HepG2 (cell line): ENCODE measurements at regions not wholly inside any gene's neighbourhood (a gene's known extent, or its start where the extent isn't known, plus 50 kb on each side); places are given as distances from the start of the nearest gene placed in this dataset.

ENCODE experiments used
- ATAC-seq: fragments of 200-7000 bp; cut with Tn5 transposase; 3 replicates; pipeline ENCODE4 v1.9.1; 2020; ENCODE audit warnings: mild to moderate bottlenecking, moderate library complexity
- BruUV-seq: library from RNA; stranded (reverse); fragments of 400-500 nt; replicated peaks from 2 replicates; lab custom pipeline; 2021; lab: Mats Ljungman, UMichigan
- CTCF ChIA-PET: fragments of 300-600 bp; formaldehyde crosslinking; extraction: SDS; loops from one replicate; lab custom pipeline; 2021; ENCODE audit warnings: low total read pairs, inconsistent platforms, low intra/inter-chr PET ratio; lab: Yijun Ruan, JAX
- POLR2A ChIA-PET: fragments of 350-600 bp; sonication (Branson Sonifier 250); formaldehyde crosslinking; loops from one replicate; lab custom pipeline; 2020; ENCODE audit warnings: antibody characterized with exemption, inconsistent platforms; lab: Yijun Ruan, JAX
- DNase-seq: peaks from one replicate; pipeline ENCODE4 v3.0.0-alpha.2; 2015; ENCODE audit warnings: low spot score
- FAIRE-seq: peaks from 3 replicates; lab custom pipeline; 2011; peaks lifted over from hg19 to GRCh38; lab: Jason Lieb, UNC
- H2AFZ ChIP-seq: one replicate; pipeline ENCODE4 v1.6.1; 2011; ENCODE audit warnings: low read length, inconsistent platforms
- H3K27ac ChIP-seq: fragments of 300-600 bp; 3 replicates; pipeline ENCODE4 v1.8.0; 2011; ENCODE audit warnings: mixed run types, mild to moderate bottlenecking, mixed read lengths, low read length, inconsistent platforms; ENCODE audit not compliant: insufficient read depth; ENCODE audit errors: extremely low read length
- H3K27me3 ChIP-seq, 2 experiments: fragments of 200-600 bp in 1 of 2; 2 replicates in 1 of 2; 3 replicates in 1 of 2; pipeline versions ENCODE4 v1.6.0 to v1.8.0; 2011; ENCODE audit warnings: low read length in 2 of 2, mild to moderate bottlenecking in 2 of 2, moderate library complexity in 2 of 2, inconsistent platforms in 1 of 2; ENCODE audit not compliant: insufficient read depth in 2 of 2, control insufficient read depth in 1 of 2
- H3K36me3 ChIP-seq, 2 experiments: fragments of 200-600 bp in 1 of 2; replicated peaks in 1 of 2; 2 replicates in 1 of 2; 3 replicates in 1 of 2; pipeline versions ENCODE4 v1.5.1 to v1.8.0; 2011; ENCODE audit warnings: low read length in 2 of 2, inconsistent platforms in 1 of 2; ENCODE audit not compliant: insufficient read depth in 2 of 2, control insufficient read depth in 1 of 2
- H3K4me1 ChIP-seq: 2 replicates; pipeline ENCODE4 v1.5.1; 2012; ENCODE audit warnings: low read length, inconsistent platforms; ENCODE audit not compliant: insufficient read depth
- H3K4me2 ChIP-seq: 2 replicates; pipeline ENCODE4 v1.6.0; 2011; ENCODE audit warnings: low read depth, low read length, inconsistent platforms
- H3K4me3 ChIP-seq, 3 experiments: fragments of 200-600 bp in 1 of 3; sonication (generic), shearing (Covaris generic) in 1 of 3; replicated peaks in 1 of 3; 2 replicates each; pipeline ENCODE4 v1.5.1; 2011 to 2016; ENCODE audit warnings: low read length in 3 of 3, inconsistent platforms in 2 of 3, low read depth in 2 of 3, mild to moderate bottlenecking in 2 of 3, control low read depth in 1 of 3, mixed read lengths in 1 of 3; ENCODE audit not compliant: insufficient read depth in 1 of 3
- H3K79me2 ChIP-seq: one replicate; pipeline ENCODE4 v1.6.1; 2011; ENCODE audit warnings: low read length, inconsistent platforms; ENCODE audit not compliant: insufficient read depth
- H3K9ac ChIP-seq: 2 replicates; pipeline ENCODE4 v1.6.0; 2011; ENCODE audit warnings: mild to moderate bottlenecking, low read depth, low read length, inconsistent platforms; ENCODE audit not compliant: insufficient read depth
- H3K9me3 ChIP-seq: 2 replicates; pipeline ENCODE4 v1.5.1; 2012; ENCODE audit warnings: mild to moderate bottlenecking, low read length
- H4K20me1 ChIP-seq: 2 replicates; pipeline ENCODE4 v1.6.0; 2011; ENCODE audit warnings: inconsistent platforms, mild to moderate bottlenecking, low read length, moderate library complexity; ENCODE audit not compliant: insufficient read depth
- CBX5 ChIP-seq: sonication (generic); formaldehyde crosslinking; IDR thresholded peaks from 2 replicates; pipeline ENCODE4 v1.4.0; 2020; ENCODE audit warnings: missing genetic modification reagents, borderline replicate concordance
- GTF3A ChIP-seq: sonication (generic); formaldehyde crosslinking; conservative IDR thresholded peaks from 2 replicates; pipeline ENCODE4 v1.4.0; 2020; ENCODE audit warnings: mild to moderate bottlenecking, missing genetic modification reagents
- HDAC1 ChIP-seq: sonication (generic); formaldehyde crosslinking; IDR thresholded peaks from 2 replicates; pipeline ENCODE4 v1.5.1; 2020; ENCODE audit warnings: mild to moderate bottlenecking, missing genetic modification reagents
- MED13 ChIP-seq: sonication (generic); formaldehyde crosslinking; IDR thresholded peaks from 2 replicates; pipeline ENCODE4 v1.5.0; 2020; ENCODE audit warnings: missing genetic modification reagents
- SETDB1 ChIP-seq: sonication (generic); formaldehyde crosslinking; IDR thresholded peaks from 2 replicates; pipeline ENCODE4 v1.5.1; 2020; ENCODE audit warnings: missing genetic modification reagents, mild to moderate bottlenecking, borderline replicate concordance
- ZBTB38 ChIP-seq: sonication (generic); formaldehyde crosslinking; IDR thresholded peaks from 2 replicates; pipeline ENCODE4 v1.5.1; 2020; ENCODE audit warnings: mild to moderate bottlenecking, missing genetic modification reagents
- ZNF451 ChIP-seq: sonication (generic); formaldehyde crosslinking; IDR thresholded peaks from 2 replicates; pipeline ENCODE4 v1.5.0; 2020; ENCODE audit warnings: mild to moderate bottlenecking, missing genetic modification reagents
- ZNF607 ChIP-seq: sonication (generic); formaldehyde crosslinking; IDR thresholded peaks from 2 replicates; pipeline ENCODE4 v1.5.1; 2020; ENCODE audit warnings: missing genetic modification reagents, mild to moderate bottlenecking, borderline replicate concordance
- ZSCAN31 ChIP-seq: sonication (generic); formaldehyde crosslinking; IDR thresholded peaks from 2 replicates; pipeline ENCODE4 v1.5.0; 2020; ENCODE audit warnings: low read depth, mild to moderate bottlenecking, missing genetic modification reagents
- WGBS: methylation state at CpG from one replicate; pipeline ENCODE4 v1.1.6; 2017; ENCODE audit warnings: low lambda C conversion rate; 5-methylcytosine and 5-hydroxymethylcytosine counted together
- in situ Hi-C: cut with HindIII; loops from 2 replicates; pipeline ENCODE4 v1.10.0; 2017; ENCODE audit warnings: low pct_unique_long_range_greater_than_20kb; ENCODE audit not compliant: extremely low pct_ligation_motif_present
- intact Hi-C: fragments of 100-400 bp; cut with micrococcal nuclease; formaldehyde crosslinking; loops from one replicate; pipeline ENCODE4 v1.10.0; 2022; ENCODE audit not compliant: unreplicated experiment
- TF ChIP-seq, protein P1 (sequence below): sonication (generic); formaldehyde crosslinking; IDR thresholded peaks from 2 replicates; pipeline ENCODE4 v1.8.0; 2022; ENCODE audit warnings: mild to moderate bottlenecking, missing genetic modification reagents, borderline replicate concordance
- TF ChIP-seq, protein P2 (sequence below): sonication (generic); formaldehyde crosslinking; IDR thresholded peaks from 2 replicates; pipeline ENCODE4 v1.5.0; 2020; ENCODE audit warnings: missing genetic modification reagents
- TF ChIP-seq, protein P3 (sequence below): sonication (generic); formaldehyde crosslinking; IDR thresholded peaks from 2 replicates; pipeline ENCODE4 v1.5.0; 2020; ENCODE audit warnings: mild to moderate bottlenecking, low read depth, missing genetic modification reagents, borderline replicate concordance
- TF ChIP-seq, protein P4 (sequence below): sonication (generic); formaldehyde crosslinking; conservative IDR thresholded peaks from 2 replicates; pipeline ENCODE4 v1.8.0; 2022; ENCODE audit warnings: mild to moderate bottlenecking, moderate library complexity, missing genetic modification reagents
- TF ChIP-seq, protein P5 (sequence below): sonication (generic); formaldehyde crosslinking; IDR thresholded peaks from 2 replicates; pipeline ENCODE4 v1.5.0; 2020; ENCODE audit warnings: missing genetic modification reagents, mild to moderate bottlenecking, borderline replicate concordance
- TF ChIP-seq, protein P6 (sequence below): IDR thresholded peaks from 2 replicates; pipeline ENCODE4 v1.6.1; 2016

DNA sequence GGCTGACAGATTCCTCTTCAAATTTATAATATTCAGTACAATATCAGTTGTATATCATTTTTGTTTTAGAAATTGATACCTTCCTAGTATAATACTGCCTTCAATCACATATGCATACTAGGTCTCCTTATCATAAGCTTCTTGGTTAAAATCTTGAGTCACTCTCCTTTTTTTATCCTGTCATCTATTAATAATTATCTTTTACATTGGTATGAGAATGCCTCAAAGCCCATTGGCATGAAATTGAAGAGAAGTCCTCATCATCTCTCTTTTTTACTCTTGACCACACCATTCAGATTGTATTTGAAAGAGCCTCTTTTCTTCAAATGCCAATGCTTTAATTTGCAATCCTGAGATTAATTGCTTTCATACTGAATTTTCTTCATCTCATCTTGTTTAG, 810.3 kb downstream of the BRINP1 start (continued):
- TF ChIP-seq, protein P1, sequence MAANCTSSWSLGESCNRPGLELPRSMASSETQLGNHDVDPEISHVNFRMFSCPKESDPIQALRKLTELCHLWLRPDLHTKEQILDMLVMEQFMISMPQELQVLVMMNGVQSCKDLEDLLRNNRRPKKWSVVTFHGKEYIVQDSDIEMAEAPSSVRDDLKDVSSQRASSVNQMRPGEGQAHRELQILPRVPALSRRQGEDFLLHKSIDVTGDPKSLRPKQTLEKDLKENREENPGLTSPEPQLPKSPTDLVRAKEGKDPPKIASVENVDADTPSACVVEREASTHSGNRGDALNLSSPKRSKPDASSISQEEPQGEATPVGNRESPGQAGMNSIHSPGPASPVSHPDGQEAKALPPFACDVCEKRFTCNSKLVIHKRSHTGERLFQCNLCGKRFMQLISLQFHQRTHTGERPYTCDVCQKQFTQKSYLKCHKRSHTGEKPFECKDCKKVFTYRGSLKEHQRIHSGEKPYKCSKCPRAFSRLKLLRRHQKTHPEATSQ (CRISPR knock-in tag): no peak
- TF ChIP-seq, protein P2, sequence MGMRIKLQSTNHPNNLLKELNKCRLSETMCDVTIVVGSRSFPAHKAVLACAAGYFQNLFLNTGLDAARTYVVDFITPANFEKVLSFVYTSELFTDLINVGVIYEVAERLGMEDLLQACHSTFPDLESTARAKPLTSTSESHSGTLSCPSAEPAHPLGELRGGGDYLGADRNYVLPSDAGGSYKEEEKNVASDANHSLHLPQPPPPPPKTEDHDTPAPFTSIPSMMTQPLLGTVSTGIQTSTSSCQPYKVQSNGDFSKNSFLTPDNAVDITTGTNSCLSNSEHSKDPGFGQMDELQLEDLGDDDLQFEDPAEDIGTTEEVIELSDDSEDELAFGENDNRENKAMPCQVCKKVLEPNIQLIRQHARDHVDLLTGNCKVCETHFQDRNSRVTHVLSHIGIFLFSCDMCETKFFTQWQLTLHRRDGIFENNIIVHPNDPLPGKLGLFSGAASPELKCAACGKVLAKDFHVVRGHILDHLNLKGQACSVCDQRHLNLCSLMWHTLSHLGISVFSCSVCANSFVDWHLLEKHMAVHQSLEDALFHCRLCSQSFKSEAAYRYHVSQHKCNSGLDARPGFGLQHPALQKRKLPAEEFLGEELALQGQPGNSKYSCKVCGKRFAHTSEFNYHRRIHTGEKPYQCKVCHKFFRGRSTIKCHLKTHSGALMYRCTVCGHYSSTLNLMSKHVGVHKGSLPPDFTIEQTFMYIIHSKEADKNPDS (CRISPR knock-in tag): no peak

DNA sequence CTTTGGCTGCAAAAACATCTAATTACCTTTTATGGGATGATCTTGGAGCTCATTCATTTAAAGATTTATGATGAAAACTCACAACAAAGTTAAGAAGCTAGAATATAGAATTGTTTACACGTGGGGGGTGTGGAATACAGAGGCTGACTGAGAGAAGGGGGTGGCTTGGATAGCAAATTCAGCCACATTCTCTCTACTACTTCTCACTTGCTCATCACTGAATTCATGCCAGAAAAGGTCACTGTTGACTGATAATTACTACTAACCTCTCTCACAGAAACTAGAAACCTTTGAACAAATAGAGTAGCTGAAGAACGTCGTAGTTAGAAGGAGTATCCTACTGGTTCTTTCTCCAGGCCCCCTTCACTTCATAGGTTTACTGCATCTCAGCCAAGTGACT, 808.2 kb downstream of the BRINP1 start:
- H3K4me3 ChIP-seq: no peak overlapping the region
- peaks cover 84% of the 10 kb centered on the region for H3K9me3 ChIP-seq
- no peak for ATAC-seq
- in situ Hi-C loops: no loop called here
- H3K79me2 ChIP-seq: no peaks in the 10 kb centered on the region
- no peak overlapping the region for H3K9ac ChIP-seq
- no peak overlapping the region for H3K4me2 ChIP-seq
- POLR2A ChIA-PET: no interaction called here
- no peak for DNase-seq
- no peaks in the 10 kb centered on the region for H3K27me3 ChIP-seq
- 22% methylated on average over 3 of the region's 3 CpGs for WGBS
- no peaks in the 10 kb centered on the region for H3K36me3 ChIP-seq
- no peaks in the 10 kb centered on the region for H4K20me1 ChIP-seq
- no peak overlapping the region for H3K27ac ChIP-seq
- CTCF ChIA-PET: no interaction called here
- H3K4me1 ChIP-seq: no peaks in the 10 kb centered on the region
- intact Hi-C loops: no loop called here
- no peak overlapping the region for H2AFZ ChIP-seq
- FAIRE-seq: no peak
- BruUV-seq: no TSS peak
- TF ChIP-seq, protein P3, sequence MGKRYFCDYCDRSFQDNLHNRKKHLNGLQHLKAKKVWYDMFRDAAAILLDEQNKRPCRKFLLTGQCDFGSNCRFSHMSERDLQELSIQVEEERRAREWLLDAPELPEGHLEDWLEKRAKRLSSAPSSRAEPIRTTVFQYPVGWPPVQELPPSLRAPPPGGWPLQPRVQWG (CRISPR knock-in tag): no peak
- TF ChIP-seq SETDB1 (CRISPR knock-in tag): no peak
- TF ChIP-seq HDAC1 (CRISPR knock-in tag): no peak
- TF ChIP-seq ZBTB38: no peak
- no peak for TF ChIP-seq MED13
- TF ChIP-seq, protein P4, sequence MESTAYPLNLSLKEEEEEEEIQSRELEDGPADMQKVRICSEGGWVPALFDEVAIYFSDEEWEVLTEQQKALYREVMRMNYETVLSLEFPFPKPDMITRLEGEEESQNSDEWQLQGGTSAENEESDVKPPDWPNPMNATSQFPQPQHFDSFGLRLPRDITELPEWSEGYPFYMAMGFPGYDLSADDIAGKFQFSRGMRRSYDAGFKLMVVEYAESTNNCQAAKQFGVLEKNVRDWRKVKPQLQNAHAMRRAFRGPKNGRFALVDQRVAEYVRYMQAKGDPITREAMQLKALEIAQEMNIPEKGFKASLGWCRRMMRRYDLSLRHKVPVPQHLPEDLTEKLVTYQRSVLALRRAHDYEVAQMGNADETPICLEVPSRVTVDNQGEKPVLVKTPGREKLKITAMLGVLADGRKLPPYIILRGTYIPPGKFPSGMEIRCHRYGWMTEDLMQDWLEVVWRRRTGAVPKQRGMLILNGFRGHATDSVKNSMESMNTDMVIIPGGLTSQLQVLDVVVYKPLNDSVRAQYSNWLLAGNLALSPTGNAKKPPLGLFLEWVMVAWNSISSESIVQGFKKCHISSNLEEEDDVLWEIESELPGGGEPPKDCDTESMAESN (CRISPR knock-in tag): no peak
- no peak for TF ChIP-seq CBX5 (CRISPR knock-in tag)
- TF ChIP-seq, protein P5, sequence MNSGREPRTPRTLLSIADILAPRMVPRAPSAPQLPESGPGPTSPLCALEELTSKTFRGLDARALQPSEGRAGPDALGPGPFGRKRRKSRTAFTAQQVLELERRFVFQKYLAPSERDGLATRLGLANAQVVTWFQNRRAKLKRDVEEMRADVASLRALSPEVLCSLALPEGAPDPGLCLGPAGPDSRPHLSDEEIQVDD: no peak
- TF ChIP-seq, protein P6, sequence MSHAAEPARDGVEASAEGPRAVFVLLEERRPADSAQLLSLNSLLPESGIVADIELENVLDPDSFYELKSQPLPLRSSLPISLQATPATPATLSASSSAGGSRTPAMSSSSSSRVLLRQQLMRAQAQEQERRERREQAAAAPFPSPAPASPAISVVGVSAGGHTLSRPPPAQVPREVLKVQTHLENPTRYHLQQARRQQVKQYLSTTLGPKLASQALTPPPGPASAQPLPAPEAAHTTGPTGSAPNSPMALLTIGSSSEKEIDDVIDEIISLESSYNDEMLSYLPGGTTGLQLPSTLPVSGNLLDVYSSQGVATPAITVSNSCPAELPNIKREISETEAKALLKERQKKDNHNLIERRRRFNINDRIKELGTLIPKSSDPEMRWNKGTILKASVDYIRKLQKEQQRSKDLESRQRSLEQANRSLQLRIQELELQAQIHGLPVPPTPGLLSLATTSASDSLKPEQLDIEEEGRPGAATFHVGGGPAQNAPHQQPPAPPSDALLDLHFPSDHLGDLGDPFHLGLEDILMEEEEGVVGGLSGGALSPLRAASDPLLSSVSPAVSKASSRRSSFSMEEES (CRISPR knock-in tag): no peak
- TF ChIP-seq GTF3A (CRISPR knock-in tag): no peak
- TF ChIP-seq ZNF451 (CRISPR knock-in tag): no peak
- no peak for TF ChIP-seq ZSCAN31 (CRISPR knock-in tag)
- TF ChIP-seq ZNF607 (CRISPR knock-in tag): no peak
